Central memory CD4-positive, alpha-beta T cell (primary cell): ENCODE measurements at regions not wholly inside any gene's neighbourhood (a gene's known extent, or its start where the extent isn't known, plus 50 kb on each side); places are given as distances from the start of the nearest gene placed in this dataset.
"Not testable (repeated sequence)": the region's sequence is repeated elsewhere in the genome, so short reads cannot be mapped to it uniquely, and the experiment has no call there.

Experiments used
- DNase-seq: peaks from one replicate; pipeline ENCODE4 v3.0.0; 2022

DNA sequence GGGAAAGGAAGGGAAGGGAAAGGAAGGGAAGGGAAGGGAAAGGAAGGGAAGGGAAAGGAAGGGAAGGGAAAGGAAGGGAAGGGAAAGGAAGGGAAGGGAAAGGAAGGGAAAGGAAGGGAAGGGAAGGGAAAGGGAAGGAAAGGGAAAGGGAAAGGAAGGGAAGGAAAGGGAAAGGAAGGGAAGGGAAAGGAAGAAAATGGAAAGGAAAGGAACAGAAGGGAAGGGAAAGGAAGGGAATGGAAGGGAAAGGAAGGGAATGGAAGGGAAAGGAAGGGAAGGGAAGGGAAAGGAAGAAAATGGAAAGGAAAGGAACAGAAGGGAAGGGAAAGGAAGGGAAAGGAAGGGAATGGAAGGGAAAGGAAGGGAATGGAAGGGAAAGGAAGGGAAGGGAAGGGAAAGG lies 526.0 kb downstream of the RMST start:
- not testable (repeated sequence) for DNase-seq

DNA sequence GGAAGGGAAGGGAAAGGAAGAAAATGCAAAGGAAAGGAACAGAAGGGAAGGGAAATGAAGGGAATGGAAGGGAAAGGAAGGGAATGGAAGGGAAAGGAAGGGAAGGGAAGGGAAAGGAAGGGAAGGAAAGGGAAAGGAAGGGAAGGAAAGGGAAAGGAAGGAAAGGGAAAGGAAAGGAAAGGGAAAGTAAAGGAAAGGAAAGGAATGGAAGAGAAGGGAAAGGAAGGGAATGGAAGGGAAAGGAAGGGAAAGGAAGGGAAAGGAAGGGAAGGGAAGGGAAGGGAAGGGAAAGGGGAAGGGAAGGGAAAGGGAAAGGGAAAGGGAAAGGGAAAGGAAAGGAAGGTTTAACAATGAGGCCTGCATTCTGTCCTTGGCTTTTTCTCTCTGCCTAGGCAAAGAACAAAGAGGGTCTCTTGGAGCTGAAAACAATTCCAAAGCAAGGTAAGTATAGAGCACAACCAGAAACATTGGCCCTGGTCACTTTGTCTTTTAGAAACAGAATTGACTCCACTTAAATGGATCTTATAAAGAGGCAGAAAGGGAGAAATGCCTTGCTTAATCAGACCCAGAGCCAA lies 525.9 kb upstream of the TMPO start:
- DNase-seq: no peak

DNA sequence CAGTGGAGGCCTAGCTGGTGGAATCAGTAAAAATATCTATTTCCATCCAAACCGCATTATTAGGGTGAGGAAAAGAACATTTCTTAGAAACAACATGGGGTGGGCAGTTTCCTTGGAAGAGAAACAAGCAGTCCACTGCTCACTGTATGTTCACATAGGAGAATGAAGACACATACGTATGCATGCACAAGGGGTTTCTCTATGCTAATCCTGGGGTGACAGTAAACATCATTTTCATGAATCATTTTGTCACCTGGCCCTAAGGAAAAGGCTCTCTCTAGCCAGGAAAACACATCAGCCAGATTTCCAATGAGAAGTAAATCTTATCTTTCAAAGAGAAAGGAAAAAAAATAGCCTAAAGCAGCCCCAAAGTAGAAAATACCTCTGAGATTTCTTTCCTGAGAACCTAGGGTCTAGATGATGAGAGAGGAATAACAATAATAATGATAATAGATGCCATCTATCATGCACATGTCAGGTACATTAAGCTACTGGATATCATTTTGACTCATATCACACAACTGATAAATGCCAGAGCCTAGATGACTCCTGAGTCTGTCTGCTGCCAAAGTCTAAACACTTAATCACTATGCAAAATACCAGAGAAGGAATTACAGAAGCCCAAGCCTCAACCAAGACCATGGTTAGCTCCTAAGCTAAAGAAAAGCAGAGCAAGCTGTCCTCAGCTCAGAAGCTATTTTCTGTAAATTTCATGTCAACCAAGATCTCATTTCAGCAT lies 520.5 kb upstream of the TMPO start:
- no peak for DNase-seq

DNA sequence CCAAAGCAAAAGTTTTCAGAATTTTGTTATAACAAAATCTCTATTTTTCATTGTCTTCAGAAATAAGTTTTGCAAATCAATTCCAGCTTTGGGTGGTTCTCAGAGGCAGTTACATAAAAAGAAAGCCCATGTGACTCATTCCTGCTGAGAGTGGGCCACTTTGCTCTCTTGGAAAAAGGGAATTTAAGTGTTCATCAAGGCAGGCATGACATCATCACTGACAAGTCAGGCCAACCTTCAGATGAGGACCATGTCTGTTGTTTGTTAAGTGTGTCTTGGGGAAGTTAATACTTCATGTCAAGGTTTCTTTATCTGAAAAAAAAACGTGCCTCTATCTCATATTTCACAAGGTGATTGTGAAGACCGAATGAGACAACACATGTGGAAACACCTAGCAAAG lies 519.8 kb upstream of the TMPO start:
- no peak for DNase-seq

DNA sequence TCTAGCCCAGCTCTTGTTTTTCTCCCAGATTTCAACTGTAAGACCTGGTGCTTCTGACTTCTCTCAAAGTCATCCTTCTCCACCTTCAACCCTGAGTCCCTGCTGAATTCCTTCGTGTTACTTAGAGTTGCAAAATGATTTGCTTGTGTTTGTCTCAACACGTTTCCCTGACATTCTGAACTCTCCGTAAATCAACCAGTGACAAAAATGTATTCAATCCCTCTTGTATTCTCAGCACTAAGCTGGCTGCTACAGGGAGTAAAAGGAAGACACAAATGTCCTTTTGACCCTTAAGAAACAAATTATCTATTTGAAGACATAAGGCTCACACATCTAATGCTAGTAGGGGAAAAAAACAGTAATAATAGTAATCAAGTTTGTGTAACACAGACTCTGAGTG lies 514.0 kb upstream of the TMPO start:
- DNase-seq: no peak

DNA sequence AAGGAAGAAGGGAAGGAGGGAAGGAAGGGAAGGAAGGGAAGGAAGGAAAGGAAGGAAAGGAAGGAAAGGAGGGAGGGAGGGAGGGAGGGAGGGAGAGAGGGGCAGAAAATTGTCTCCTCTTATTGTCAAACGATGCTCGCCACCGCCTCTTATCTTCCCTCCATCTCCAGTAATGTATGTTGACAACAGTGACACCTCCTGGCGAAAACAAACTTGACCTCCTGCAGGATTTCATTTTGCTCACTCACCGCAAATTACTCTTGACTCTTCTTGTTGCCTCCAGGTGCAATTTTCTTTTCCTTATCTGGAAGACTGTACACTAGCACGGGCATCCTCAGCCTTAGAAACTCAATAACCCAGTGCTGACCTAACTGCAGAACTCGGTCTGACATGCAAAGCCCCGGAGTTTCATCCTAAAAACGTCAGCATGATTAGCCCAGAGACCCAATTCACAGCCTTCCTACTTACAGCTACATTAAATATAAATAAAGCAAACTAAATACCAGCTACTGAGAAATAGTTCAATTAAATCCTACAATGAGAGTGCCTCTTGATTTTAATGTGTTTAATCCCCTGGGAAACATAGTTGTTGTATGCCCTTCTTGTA lies 512.4 kb upstream of the TMPO start:
- DNase-seq: no peak

DNA sequence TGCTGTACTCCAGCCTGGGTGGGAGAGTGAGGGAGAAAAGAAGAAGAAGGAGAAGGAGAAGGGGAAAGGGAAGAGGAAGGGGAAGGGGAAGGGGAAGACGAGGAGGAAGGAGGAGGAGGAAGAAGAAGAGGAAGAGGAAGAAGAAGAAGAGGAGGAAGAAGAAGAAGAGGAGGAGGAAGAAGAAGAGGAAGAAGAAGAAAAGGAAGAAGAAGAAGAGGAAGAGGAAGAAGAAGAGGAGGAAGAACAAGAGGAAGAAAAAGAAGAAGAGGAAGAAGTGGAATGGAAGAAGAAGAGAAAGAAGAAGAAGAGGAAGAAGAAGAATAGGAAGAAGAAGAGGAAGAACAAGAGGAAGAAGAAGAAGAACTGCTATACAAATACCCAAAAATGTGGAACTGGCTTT lies 507.4 kb upstream of the TMPO start:
- no peak for DNase-seq

DNA sequence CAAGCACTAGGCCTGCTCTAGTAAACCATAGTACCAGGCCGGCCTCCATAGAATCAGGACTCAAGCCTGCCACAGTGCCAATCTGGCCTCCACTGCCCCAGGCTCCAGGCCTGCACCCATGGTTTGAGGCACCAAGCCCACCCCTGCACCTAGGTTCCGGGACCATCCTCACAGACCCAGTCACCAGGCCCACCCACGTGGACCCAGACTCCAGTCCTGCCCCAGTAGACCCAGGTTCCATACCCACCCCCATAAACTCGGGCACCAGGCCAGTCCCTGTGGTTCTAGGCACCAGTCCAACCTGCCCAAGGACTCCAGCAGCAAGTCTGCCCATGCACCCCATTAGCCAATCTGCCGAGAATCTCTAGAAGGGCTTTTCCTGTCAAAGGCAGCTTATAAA lies 501.8 kb upstream of the TMPO start:
- DNase-seq: no peak

DNA sequence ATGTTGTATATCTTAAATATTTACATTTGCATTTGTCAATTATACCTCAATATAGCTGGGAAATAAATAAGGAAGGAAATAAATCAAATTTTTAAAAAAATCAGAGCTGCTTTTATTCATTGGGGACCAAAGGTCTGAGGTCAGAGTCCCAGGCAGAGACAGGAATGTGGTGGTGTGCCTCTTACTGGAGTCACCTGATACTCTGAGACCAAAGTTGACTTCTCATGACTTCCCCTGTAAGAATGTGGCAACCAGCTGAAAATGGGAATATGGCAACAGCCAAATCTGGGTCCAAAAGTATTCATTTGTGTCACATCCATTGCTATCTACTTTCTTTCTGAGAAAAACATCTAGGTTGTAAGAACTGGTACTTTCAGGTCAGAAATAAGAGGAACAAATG lies 496.6 kb upstream of the TMPO start:
- no peak for DNase-seq

DNA sequence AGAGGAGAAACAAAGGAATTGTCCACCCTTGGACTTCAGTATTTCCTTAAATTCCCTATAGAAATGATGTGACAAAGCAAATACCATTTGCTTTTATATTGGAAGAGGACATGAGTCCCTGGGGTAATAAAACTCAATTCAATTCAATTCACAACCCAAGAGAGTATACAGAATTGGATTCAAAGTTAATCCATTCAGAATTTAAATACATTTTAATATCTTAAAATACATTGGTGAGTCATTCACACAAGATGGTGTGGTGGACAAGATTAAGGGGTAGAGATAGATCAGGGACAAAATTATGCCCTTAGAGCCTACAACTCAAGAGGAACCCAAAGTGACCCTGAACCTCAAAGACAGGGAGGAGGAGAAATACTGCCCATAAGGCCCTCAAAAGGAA lies 495.0 kb upstream of the TMPO start:
- no peak for DNase-seq

DNA sequence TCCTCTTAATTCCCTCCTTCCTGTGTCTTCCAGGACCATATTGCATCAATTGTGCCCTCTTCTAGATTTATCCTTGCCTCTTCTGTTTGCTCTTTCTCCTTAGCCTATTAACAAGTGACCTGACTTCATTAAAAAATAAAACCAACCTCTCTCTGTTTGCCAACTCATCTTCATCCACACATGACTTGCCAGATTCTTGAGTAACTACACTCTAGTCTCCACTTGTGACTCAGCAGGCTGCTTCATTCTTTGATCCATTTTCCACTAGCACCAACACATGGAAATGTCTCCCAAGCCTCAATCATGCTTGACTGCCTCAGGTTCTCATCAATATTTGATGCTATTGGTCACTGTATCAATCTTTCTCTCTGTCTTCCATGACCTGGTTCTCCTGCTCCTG lies 492.4 kb upstream of the TMPO start:
- no peak for DNase-seq

DNA sequence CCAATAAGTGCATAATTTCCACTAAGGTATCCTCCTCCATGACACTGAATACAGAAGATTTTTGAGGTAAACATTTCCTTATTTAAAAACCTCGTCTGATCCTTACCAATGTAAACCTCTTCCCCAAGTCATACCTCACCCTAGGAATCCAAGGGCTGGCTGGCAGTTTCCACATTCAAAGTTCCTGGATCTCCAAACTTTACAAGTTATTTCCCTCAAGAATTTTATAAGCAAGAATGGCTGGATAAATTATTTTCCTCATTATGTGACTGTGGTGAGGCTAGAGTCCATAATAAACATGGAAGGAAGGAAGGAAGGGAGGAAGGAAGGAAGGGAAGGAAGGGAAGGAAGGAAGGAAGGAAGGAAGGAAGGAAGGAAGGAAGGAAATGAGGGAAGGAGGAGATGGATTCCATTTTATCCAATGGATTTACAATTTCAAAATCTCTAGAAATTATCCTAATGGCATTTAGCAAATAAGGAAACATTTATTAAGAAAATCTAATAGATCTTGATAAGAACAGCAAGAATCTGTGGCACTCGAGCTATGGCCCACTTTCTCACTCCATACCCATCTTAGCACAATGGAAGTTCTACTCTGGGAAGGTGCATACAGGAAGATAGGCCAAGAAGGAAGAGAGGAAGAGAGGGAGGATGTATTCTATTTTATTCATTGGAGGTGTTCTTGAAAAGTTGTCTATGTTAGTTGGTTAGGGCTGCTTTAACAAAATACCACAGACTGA lies 477.8 kb upstream of the TMPO start:
- no peak for DNase-seq

DNA sequence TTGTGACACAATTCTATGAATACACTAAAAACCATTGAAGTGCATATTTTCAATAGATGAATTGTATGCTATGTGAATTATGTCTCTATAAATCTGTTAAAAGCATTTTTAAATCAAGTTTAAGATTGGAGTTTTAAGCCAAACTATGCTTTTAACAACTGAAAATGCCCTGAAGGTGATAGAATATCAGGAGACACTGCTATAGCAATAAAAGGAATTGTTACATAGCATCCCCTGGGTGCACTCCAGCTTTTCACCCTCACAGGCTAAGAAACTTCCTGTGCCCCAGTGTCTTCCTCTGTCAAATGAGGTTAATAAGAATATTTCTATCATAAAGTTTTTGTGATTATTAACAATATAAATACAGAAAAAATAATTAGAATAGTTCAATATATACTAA lies 472.7 kb upstream of the TMPO start:
- no peak for DNase-seq

DNA sequence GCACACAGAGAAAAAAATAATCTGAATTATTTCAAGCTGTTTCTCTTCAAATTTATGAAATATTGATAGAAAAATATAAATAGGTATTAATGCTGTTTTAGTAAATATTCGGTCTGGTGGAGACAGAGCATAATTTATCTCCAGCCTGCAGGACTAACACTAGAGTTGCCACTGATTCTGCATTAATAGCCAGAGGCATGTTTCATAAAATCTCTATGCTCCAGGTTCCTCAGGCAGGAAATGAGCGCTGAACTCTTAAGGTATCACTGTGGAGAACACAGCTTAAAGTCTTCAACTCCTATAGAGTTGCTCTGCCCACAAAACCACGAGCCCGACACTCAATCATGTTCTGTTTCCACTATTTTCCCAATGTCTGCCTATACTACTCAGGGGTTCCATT lies 470.0 kb upstream of the TMPO start:
- no peak for DNase-seq

DNA sequence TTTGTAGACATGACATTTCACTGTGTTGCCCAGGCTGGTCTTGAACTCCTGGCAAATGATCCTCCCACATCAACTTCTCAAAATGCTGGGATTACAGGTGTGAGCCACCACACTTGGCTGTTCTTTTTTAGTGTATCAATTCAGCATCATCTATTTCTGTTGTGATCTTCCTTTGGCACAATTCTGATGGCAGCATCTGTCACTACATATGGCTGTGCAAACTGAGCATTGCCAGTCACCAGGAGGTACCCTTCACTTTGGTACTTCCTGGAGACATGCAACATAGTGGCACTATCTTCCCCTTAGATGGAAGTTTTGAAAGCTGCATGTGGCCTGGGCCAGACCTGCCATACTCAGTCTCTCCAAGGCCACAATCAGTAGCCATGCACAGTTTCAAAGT lies 467.1 kb upstream of the TMPO start:
- DNase-seq: no peak

DNA sequence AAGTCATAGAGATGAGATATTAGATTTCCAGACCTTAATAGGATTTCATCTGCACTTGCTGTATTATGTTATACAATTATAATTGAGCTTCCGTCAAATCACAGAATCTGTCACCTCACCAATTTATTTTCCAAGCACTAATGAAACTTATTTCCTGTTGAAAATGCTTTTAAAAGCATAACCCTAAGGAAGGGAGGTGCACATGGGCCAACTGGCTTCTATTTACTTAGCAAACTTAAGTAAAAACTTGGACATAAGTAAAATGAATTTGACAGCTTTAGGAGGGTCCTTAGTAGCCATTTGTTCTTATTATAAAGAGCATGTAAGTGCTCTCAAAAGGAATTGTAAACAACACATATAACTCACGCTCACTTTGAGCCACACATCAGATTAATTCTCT lies 462.2 kb upstream of the TMPO start:
- DNase-seq: no peak

DNA sequence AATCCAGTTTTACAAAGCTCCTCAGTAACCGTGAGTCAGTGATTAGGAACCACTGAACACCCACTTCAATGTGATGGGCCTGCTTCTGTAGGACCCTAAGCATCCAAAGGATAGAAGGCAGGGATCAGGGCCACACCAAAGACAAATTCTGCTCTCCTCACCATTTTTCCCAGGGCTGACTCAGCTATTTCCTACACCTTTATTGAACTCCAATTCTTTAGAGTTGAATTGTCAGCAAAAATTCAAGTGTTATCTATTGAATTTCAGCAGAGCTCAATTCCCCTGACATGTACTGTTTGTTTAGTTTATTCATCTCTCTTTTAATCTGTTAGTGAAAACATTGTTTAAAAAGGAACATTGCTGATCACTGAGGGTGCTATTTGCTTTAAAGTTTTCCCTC lies 457.7 kb upstream of the TMPO start:
- DNase-seq: no peak

DNA sequence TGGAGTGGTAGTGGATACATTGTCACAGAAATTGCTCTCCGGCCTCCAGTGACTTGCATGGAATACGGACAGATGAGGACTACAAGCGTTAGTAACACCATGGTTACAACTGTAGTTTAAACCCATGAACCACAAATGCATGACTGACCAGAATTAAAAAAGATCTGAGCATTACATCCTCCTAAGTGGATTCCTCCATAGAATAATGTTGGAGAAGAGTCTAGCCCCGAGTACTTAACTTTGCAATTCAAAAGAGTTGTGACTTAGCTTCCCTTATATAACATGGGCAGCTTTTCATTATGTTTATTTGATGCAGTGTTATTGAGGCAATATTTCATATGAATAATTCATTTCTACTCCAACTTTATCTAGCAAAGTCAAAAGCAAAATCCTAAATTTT lies 457.2 kb upstream of the TMPO start:
- DNase-seq: no peak

DNA sequence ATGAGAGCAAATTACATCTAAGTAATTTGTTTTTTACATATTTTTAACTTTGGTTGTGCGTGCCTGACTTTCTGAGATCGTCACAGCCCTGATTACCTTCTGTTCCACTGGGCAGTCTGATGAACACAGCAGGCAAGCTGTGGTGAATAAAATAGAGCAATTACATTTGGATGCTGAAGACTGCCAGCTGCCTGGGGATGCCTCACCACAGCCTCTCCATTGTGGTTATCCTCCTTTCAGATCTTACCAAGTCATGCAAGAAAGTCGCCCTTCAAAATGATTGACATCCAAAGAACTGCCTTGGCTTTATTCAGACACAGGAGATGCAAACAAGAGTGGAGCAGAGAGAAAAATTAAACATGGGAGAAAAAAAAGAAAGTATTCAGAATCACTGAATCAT lies 456.6 kb upstream of the TMPO start:
- DNase-seq: no peak

DNA sequence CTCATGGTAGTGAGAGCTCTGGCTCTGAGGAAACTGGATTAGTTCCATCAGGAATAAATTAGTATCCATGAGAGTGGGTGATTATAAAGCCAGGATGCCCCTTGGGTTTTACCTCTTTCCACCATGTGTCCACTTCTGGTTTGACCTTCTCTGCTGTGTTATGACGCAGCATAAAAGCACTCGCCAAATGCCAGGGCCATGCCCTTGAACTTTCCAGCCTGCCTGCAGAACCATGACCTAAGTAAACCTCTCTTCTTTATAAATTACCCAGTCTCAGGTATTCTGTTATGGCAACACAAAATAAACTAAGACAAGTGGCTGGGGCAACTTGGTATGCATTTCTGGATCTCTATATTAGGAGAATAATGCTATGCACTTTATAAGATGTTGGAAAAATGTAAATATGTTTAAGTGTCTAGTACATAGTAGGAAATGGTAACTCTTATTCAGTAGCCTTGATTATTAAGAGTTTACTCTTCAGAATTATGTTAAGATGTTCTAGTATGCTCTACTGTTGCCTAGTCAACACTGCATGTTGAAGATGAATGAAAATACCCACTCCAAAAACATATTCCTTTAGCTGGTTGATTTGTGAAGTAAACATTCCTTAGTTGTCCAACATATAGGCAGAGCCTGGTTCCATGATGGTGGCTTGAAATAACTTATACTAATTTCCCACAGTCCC lies 455.6 kb upstream of the TMPO start:
- DNase-seq: no peak

DNA sequence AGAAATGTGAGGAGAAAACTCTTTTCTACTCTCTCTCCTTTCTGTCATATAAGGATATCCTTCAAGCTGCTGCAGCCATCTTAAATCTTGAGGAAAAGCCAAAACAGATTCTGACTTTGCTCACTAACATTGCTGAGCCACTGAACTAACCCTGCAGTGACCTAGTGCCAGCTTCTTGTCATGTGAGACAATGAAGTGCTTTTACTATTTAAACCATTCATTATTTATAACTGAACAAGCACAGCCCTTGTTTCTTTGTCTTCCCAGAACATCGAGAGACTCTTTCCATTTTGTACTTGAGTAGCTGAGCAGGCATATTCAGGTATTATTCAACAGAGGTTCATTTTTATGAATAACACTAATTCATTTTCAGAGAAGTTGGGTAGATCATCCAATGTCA lies 455.0 kb upstream of the TMPO start:
- DNase-seq: no peak

DNA sequence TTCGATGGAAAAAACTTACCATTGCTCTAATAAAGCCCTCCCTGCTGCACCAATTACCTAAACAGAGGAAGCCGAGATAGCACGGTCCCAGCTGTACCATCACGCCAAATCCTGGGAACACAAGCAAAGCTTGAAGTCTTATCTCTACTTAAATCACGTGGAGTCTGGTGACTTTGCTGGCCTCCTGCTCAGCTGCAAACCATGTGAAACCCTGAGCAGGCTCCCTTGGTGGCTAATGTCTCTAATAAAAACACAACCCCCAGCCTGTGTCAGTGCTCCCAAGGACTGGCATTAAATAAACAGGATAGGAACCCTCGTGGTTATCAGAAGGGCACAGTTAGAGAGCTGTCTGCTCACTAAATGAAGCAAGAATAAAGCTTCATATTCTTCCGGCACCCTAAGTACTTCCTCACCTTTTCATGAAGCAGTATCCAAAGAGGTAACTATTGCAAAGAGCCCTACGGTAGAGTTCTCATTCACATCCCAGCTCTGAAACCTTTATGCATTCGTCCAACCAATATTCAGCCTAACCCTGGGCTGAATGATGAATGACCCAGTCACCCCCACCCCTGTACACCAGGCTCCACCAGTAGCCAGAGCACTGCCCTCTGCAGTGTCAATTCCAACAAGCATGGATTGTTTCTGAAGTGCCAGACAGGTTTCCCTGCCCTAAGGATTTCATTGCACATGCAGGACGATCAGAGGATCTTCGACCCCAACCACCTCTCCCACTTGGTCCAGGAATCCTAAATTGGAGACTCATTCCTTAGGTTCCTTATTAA lies 452.7 kb upstream of the TMPO start:
- DNase-seq: no peak

DNA sequence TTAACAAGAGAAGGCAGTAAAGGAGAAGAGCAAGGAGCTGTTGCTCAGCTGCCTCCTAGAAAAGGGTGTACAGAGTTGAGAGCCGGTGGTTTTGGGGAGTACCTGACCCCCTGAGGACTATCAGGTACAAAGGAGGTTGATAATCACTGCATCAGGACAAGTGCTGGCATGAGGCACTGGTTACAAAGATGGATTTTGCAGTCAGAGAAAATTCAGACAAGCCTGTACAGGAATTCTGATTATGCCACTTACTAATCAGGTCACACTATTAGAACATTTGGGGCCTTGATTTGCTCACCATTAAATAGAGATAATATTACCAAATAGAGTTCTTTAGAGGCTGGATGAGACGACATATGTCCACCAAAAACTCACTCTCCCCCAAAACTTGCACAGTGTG lies 450.9 kb upstream of the TMPO start:
- DNase-seq: no peak
